Fibroblast of the aortic adventitia (primary cell): ENCODE measurements at regions not wholly inside any gene's neighbourhood (a gene's known extent, or its start where the extent isn't known, plus 50 kb on each side); places are given as distances from the start of the nearest gene placed in this dataset.
A peak's percentile ranks its signal among the peaks of the same experiment; 100 is the strongest.

Experiments
- DNase-seq: peaks from one replicate; pipeline ENCODE4 v3.0.0-alpha.2; 2010; ENCODE audit warnings: low read depth
- H3K4me3 ChIP-seq: 2 replicates; pipeline ENCODE4 v1.5.1; 2011; ENCODE audit warnings: low read depth, mild to moderate bottlenecking, control low read depth, low read length, moderate library complexity
- TF ChIP-seq, protein P1 (sequence below): IDR thresholded peaks from 2 replicates; pipeline ENCODE4 v1.5.1; 2011; ENCODE audit warnings: mild to moderate bottlenecking, low read length, control low read depth, inconsistent platforms; ENCODE audit not compliant: insufficient read depth

DNA sequence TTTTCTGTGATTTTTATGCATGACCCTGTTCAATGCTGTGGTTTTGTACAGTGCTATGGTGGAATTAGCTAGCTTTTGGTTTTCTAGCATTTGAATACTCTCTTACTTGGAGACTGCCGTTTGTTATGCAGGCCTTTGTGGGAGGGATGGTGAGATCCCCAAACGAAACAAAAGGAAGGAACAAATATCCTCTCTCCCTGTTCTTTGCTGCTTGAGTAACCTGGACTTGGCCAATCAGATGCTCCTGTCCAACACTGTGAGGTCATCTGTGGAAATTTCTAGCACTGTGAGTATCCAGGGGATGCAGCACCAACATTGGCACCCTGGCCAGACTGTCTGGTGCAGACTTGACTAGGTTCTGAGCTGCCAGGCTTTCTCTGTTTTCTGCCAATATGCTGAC, 314.4 kb downstream of the ANKRD30A start:
- no peak for DNase-seq
- TF ChIP-seq, protein P1, sequence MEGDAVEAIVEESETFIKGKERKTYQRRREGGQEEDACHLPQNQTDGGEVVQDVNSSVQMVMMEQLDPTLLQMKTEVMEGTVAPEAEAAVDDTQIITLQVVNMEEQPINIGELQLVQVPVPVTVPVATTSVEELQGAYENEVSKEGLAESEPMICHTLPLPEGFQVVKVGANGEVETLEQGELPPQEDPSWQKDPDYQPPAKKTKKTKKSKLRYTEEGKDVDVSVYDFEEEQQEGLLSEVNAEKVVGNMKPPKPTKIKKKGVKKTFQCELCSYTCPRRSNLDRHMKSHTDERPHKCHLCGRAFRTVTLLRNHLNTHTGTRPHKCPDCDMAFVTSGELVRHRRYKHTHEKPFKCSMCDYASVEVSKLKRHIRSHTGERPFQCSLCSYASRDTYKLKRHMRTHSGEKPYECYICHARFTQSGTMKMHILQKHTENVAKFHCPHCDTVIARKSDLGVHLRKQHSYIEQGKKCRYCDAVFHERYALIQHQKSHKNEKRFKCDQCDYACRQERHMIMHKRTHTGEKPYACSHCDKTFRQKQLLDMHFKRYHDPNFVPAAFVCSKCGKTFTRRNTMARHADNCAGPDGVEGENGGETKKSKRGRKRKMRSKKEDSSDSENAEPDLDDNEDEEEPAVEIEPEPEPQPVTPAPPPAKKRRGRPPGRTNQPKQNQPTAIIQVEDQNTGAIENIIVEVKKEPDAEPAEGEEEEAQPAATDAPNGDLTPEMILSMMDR, result no peak

DNA sequence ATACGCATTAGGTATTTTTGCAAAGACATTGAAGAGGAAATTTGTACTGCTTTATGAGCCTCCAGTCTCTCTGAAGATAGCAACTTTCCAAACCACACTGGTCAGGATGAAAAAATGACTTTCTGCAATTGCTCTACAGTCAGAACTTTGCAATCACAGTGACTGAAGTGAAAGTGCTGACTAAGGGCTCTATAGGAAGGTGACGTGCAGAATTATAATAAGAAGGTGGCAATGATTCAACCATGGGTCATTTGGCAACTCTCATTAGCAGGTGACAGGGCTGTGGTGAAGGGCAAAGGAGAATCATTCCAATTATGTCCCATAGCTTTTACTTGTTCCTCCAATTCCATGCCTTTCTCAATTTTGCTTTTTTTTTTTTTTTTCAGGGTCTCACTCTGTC, 311.0 kb downstream of the ANKRD30A start:
- no peak overlapping the region for H3K4me3 ChIP-seq
- TF ChIP-seq, protein P1, result no peak
- DNase-seq, result no peak

More for the DNA sequence above, 314.4 kb downstream of the ANKRD30A start:
- no peak overlapping the region for H3K4me3 ChIP-seq

DNA sequence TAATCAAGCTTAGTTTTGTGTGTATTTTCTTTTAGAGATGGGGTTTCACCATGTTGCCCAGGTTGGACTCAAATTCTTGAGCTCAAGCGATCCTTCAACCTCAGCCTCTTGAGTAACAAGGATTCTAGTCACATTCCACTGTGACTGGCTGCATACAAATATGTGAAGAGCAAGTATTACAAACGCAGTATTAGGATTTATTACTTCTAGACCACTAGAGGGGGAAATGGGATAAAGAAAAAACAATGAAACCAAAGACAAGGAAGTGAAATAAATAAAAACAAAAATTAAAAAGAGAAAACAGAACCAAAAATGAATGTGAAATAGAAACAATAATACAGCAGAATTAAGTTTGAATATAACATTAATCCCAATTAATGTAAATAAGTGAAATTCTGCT, 308.7 kb downstream of the ANKRD30A start:
- peak; percentile 1 for DNase-seq
- H3K4me3 ChIP-seq, result no peak overlapping the region
- TF ChIP-seq, protein P1, result no peak
